Smooth muscle cell (in vitro differentiated cells): ENCODE measurements at regions not wholly inside any gene's neighbourhood (a gene's known extent, or its start where the extent isn't known, plus 50 kb on each side); places are given as distances from the start of the nearest gene placed in this dataset.
A peak's percentile ranks its signal among the peaks of the same experiment; 100 is the strongest.

ENCODE experiments used
- DNase-seq: peaks from one replicate; lab custom pipeline; 2025; ENCODE audit not compliant: unreplicated experiment; lab: John Stamatoyannopoulos, UW
- H2AFZ ChIP-seq: fragments of 200-600 bp; sonication (generic); 2 replicates; pipeline ENCODE4 v1.6.0; 2016; ENCODE audit warnings: antibody characterized with exemption, low read depth, mild to moderate bottlenecking
- H3F3A ChIP-seq: fragments of 200-600 bp; sonication (generic); 2 replicates; pipeline ENCODE4 v1.6.0; 2017; ENCODE audit warnings: antibody characterized with exemption, low read depth
- H3K27ac ChIP-seq: fragments of 200-600 bp; sonication (generic); 2 replicates; pipeline ENCODE4 v1.5.1; 2016; ENCODE audit warnings: low read depth, mild to moderate bottlenecking
- H3K27me3 ChIP-seq: fragments of 200-600 bp; sonication (generic); 2 replicates; pipeline ENCODE4 v1.6.1; 2016; ENCODE audit warnings: low read depth, mild to moderate bottlenecking
- H3K36me3 ChIP-seq: fragments of 200-600 bp; sonication (generic); 2 replicates; pipeline ENCODE4 v1.5.1; 2016; ENCODE audit warnings: low read depth
- H3K4me1 ChIP-seq: fragments of 200-600 bp; sonication (generic); 2 replicates; pipeline ENCODE4 v1.5.1; 2016; ENCODE audit warnings: low read depth
- H3K4me2 ChIP-seq: fragments of 200-600 bp; sonication (generic); 2 replicates; pipeline ENCODE4 v1.6.0; 2016; ENCODE audit warnings: mild to moderate bottlenecking
- H3K4me3 ChIP-seq: fragments of 200-600 bp; sonication (generic); 2 replicates; pipeline ENCODE4 v1.5.1; 2016; ENCODE audit warnings: mild to moderate bottlenecking
- H3K79me2 ChIP-seq: fragments of 200-600 bp; sonication (generic); 2 replicates; pipeline ENCODE4 v1.6.0; 2016; ENCODE audit warnings: low read depth, mild to moderate bottlenecking
- H3K9ac ChIP-seq: fragments of 200-600 bp; sonication (generic); 2 replicates; pipeline ENCODE4 v1.6.0; 2016; ENCODE audit warnings: low read depth
- H3K9me3 ChIP-seq: fragments of 200-600 bp; sonication (generic); replicated peaks from 2 replicates; pipeline ENCODE4 v1.5.1; 2016; ENCODE audit warnings: low read depth
- H4K20me1 ChIP-seq: fragments of 200-600 bp; sonication (generic); 2 replicates; pipeline ENCODE4 v1.6.0; 2016; ENCODE audit warnings: low read depth
- whole genome bisulfite sequencing: methylation state at CpG from one replicate; pipeline ENCODE4 v1.1.7; 2016; ENCODE audit warnings: low lambda C conversion rate; 5-methylcytosine and 5-hydroxymethylcytosine counted together
- TF ChIP-seq, protein P1 (sequence below): fragments of 200-600 bp; sonication (generic); IDR thresholded peaks from 2 replicates; pipeline ENCODE4 v1.5.1; 2017; ENCODE audit warnings: borderline replicate concordance, mild to moderate bottlenecking, antibody characterized with exemption; ENCODE audit not compliant: insufficient read depth, poor library complexity, severe bottlenecking

DNA sequence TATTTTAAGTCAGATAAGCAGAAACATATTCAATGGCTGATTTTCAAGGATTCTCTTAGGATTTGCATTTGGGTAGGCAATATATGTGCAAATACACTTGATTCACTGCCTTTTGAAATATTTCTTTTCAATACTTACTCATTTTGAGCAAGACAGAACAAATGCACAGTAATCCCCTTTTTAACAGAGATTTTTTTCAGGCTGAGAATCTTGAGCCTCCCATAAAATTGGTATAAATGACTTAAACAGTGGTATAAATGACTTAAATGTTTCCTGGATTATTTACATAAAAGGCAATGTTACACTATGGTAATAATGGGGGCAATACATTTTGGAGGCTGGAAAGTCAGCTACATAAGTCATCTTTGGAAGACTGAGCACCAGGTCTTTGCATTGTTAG is 389.0 kb downstream of the OLFM4 start:
- Histone ChIP-seq H2AFZ (no peak overlapping the region), H3K27ac (no peak overlapping the region), H3K4me2 (no peak overlapping the region), H3K4me3 (no peak overlapping the region), H3K9ac (no peak overlapping the region), H3F3A (no peaks in the 10 kb centered on the region), H4K20me1 (no peaks in the 10 kb centered on the region), H3K27me3 (no peaks in the 10 kb centered on the region), H3K9me3 (no peaks in the 10 kb centered on the region), H3K79me2 (no peaks in the 10 kb centered on the region), H3K4me1 (no peaks in the 10 kb centered on the region), H3K36me3 (no peaks in the 10 kb centered on the region)
- no peak for DNase-seq
- TF ChIP-seq, protein P1, sequence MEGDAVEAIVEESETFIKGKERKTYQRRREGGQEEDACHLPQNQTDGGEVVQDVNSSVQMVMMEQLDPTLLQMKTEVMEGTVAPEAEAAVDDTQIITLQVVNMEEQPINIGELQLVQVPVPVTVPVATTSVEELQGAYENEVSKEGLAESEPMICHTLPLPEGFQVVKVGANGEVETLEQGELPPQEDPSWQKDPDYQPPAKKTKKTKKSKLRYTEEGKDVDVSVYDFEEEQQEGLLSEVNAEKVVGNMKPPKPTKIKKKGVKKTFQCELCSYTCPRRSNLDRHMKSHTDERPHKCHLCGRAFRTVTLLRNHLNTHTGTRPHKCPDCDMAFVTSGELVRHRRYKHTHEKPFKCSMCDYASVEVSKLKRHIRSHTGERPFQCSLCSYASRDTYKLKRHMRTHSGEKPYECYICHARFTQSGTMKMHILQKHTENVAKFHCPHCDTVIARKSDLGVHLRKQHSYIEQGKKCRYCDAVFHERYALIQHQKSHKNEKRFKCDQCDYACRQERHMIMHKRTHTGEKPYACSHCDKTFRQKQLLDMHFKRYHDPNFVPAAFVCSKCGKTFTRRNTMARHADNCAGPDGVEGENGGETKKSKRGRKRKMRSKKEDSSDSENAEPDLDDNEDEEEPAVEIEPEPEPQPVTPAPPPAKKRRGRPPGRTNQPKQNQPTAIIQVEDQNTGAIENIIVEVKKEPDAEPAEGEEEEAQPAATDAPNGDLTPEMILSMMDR = no peak

DNA sequence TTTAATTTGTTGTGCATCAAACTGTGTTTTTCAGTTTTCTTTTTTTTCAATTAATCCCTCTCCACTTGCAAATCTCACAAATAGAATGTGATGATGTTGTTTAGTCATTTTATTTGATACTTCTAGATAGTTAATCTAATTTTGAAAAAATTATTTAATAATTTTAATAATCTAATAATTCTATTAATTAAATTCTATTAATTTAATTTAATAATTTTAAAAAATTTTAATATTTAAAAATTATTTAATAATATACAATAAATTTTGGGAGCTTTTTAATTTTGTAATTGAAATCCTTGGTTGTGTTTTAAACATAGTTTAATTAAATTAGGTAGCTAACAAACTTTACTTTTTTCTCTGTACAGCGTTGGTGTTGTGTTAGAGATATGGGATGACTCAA is 393.8 kb downstream of the OLFM4 start:
- Histone ChIP-seq H3K9ac (no peak overlapping the region), H3K4me1 (no peaks in the 10 kb centered on the region), H2AFZ (no peak overlapping the region), H3K4me2 (no peak overlapping the region), H3F3A (no peaks in the 10 kb centered on the region), H3K9me3 (no peaks in the 10 kb centered on the region), H3K36me3 (no peaks in the 10 kb centered on the region), H3K27me3 (no peaks in the 10 kb centered on the region), H4K20me1 (no peaks in the 10 kb centered on the region), H3K4me3 (no peak overlapping the region), H3K27ac (no peak overlapping the region), H3K79me2 (no peaks in the 10 kb centered on the region)
- TF ChIP-seq, protein P1 = no peak
- DNase-seq = no peak
- WGBS = 91% methylated on average over 1 of the region's 1 CpG

DNA sequence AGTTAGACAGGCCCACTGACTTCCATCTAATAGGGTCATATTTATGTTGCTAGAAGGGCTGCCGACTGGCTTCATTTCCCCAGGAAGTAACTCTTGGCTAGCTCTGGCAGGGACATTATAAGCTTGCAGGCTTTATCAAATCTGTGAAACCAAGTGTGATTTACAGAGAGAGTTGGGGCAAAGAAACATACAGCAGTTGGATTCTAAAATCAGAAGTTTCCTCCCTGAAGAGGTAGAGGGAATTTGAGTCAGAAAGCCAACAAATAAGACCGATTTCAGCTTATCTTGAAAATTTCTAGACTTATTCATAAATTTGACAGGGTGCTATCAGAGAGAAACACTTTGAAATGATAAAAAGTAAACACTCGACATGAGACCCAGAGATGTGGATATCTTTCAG is 407.8 kb downstream of the OLFM4 start:
- no peak for DNase-seq
- H3K4me1 ChIP-seq = no peaks in the 10 kb centered on the region
- peak overlapping the region; percentile 5 for H2AFZ ChIP-seq
- no peak overlapping the region for H3K9ac ChIP-seq
- no peaks in the 10 kb centered on the region for H4K20me1 ChIP-seq
- no peak overlapping the region for H3K4me3 ChIP-seq
- no peak overlapping the region for H3K27ac ChIP-seq
- no peaks in the 10 kb centered on the region for H3K9me3 ChIP-seq
- no peaks in the 10 kb centered on the region for H3K27me3 ChIP-seq
- TF ChIP-seq, protein P1 = no peak
- no peaks in the 10 kb centered on the region for H3K36me3 ChIP-seq
- 60% methylated on average over 3 of the region's 3 CpGs for WGBS
- H3F3A ChIP-seq = no peaks in the 10 kb centered on the region
- H3K4me2 ChIP-seq = no peak overlapping the region
- no peaks in the 10 kb centered on the region for H3K79me2 ChIP-seq

DNA sequence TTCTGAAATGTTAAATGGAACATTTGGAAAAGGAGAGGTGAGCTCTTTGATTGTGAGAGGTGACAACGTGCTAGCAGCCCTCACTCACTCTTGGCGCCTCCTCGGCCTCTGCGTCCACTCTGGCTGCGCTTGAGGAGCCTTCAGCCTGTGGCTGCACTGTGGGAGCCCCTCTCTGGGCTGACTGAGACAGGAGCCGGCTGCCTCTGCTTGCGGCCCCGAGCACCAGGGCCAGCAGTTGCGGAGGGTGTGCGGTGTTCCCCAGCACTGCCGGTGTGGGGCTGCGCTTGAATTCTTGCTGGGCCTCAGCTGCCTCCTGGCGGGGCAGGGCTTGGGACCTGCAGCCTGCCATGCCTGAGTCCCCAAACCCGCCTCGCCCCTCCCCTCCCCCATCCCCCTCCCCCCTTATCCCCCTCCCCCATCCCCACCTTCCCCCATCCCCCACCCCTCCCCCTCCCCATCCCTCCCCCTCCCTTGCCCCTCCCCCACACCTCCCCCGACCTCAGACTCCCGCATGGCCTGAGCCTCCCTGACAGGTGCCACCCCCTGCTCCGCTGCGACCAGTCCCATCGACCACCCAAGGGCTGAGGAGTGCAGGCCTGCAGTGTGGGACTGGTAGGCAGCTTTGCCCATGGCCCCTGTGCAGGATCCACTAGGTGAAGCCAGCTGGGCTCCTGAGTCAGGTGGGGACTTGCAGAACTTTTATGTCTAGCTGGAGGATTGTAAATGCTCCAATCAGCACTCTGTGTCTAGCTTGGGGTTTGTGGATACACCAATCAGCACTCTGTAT is 411.0 kb downstream of the OLFM4 start:
- H4K20me1 ChIP-seq = no peaks in the 10 kb centered on the region
- over 99% methylated on average over 17 of the region's 20 CpGs for WGBS
- no peak for DNase-seq

More for the DNA sequence above, 411.0 kb downstream of the OLFM4 start:
- Histone ChIP-seq H3K27ac (no peak overlapping the region), H3K36me3 (no peaks in the 10 kb centered on the region), H3K27me3 (no peaks in the 10 kb centered on the region), H3K4me1 (no peaks in the 10 kb centered on the region), H3F3A (no peaks in the 10 kb centered on the region), H3K4me3 (no peak overlapping the region), H3K9me3 (no peaks in the 10 kb centered on the region), H2AFZ (no peak overlapping the region), H3K9ac (no peak overlapping the region), H3K79me2 (no peaks in the 10 kb centered on the region), H3K4me2 (no peak overlapping the region)
- TF ChIP-seq, protein P1 = no peak
